Esophagus squamous epithelium (tissue), 5 donors: ENCODE measurements at regions not wholly inside any gene's neighbourhood (a gene's known extent, or its start where the extent isn't known, plus 50 kb on each side); places are given as distances from the start of the nearest gene placed in this dataset.

ENCODE experiments used
- DNase-seq: peaks from one replicate; lab custom pipeline; 2025; lab: John Stamatoyannopoulos, UW
- H3K27ac ChIP-seq, 4 donors: fragments of 200-600 bp; sonication (generic); one replicate each; pipeline ENCODE4 v1.5.1; 2016 to 2019; ENCODE audit warnings: mild to moderate bottlenecking in 1 of 4
- H3K27me3 ChIP-seq, 4 donors: fragments of 200-600 bp; sonication (generic); 1 replicate in 3 of 4; 2 replicates in 1 of 4; pipeline versions ENCODE4 v1.5.1 to v1.6.0; 2017 to 2021; ENCODE audit warnings: antibody characterized with exemption in 1 of 4
- H3K36me3 ChIP-seq, 3 donors: fragments of 200-600 bp; sonication (generic); one replicate each; pipeline ENCODE4 v1.5.1; 2016 to 2019
- H3K4me1 ChIP-seq, 3 donors: fragments of 200-600 bp; sonication (generic); one replicate each; pipeline ENCODE4 v1.5.1; 2017 to 2019
- H3K4me3 ChIP-seq, 4 donors: fragments of 200-600 bp; sonication (generic); 1 replicate in 3 of 4; 2 replicates in 1 of 4; pipeline ENCODE4 v1.5.1; 2016 to 2019; ENCODE audit warnings: mild to moderate bottlenecking in 2 of 4, moderate library complexity in 1 of 4
- H3K9me3 ChIP-seq, 3 donors: fragments of 200-600 bp; sonication (generic); one replicate each; pipeline ENCODE4 v1.5.1; 2016 to 2019
- CTCF ChIP-seq, 6 experiments: fragments of 450-650 bp in 4 of 6; fragments of 200-600 bp in 2 of 6; sonication (generic) in 2 of 6; IDR thresholded peaks; one replicate each; pipeline ENCODE4 v1.5.1; 2016 to 2019; ENCODE audit warnings: antibody characterized with exemption in 6 of 6, mild to moderate bottlenecking in 4 of 6, moderate library complexity in 4 of 6
- POLR2A ChIP-seq, 4 donors: fragments of 450-650 bp; IDR thresholded peaks; one replicate each; pipeline ENCODE4 v1.6.1; 2017; ENCODE audit warnings: antibody characterized with exemption in 4 of 4, mild to moderate bottlenecking in 4 of 4, moderate library complexity in 3 of 4
- WGBS, 2 donors: methylation state at CpG; one replicate each; pipeline ENCODE4 v1.1.5; 2018; 5-methylcytosine and 5-hydroxymethylcytosine counted together
- intact Hi-C: fragments of 100-400 bp; cut with DNase I; formaldehyde crosslinking; loops from one replicate; pipeline ENCODE4 v1.15.0; 2022
- donor health status: DM: yes; HTN: yes; CAD: no.

GRCh38 chr9:1414711-1415131 lies 364.6 kb downstream of the DMRT2 start:
- Histone ChIP-seq H3K36me3 (no peaks in the 10 kb centered on the region), H3K9me3 (no peaks in the 10 kb centered on the region), H3K27ac (no peak overlapping the region), H3K4me3 (no peak overlapping the region), H3K27me3 (no peaks in the 10 kb centered on the region), H3K4me1 (no peaks in the 10 kb centered on the region)
- TF ChIP-seq CTCF (IDR thresholded peaks at IDR 0.05) = no peak
- no peak for TF ChIP-seq POLR2A (IDR thresholded peaks at IDR 0.05)
- intact Hi-C loops = no loop called here
- DNase-seq = no peak
- WGBS, 2 donors = 84 to 92% methylated on average over 2 of the region's 2 CpGs

- WGBS, 2 donors = 46 to 50% methylated on average over 2 of the region's 2 CpGs
- no peaks in the 10 kb centered on the region for H3K27me3 ChIP-seq
- no peak overlapping the region for H3K27ac ChIP-seq
- TF ChIP-seq POLR2A (IDR thresholded peaks at IDR 0.05) = no peak
- no peak for TF ChIP-seq CTCF (IDR thresholded peaks at IDR 0.05)
- H3K36me3 ChIP-seq = no peaks in the 10 kb centered on the region
- no peak overlapping the region for H3K4me3 ChIP-seq
- no peaks in the 10 kb centered on the region for H3K9me3 ChIP-seq
- DNase-seq = no peak
- H3K4me1 ChIP-seq = no peaks in the 10 kb centered on the region
- intact Hi-C loops = no loop called here
These were observed 365.0 kb downstream of the DMRT2 start for GRCh38 chr9:1415146-1415545.

- Histone ChIP-seq H3K36me3 (no peaks in the 10 kb centered on the region), H3K9me3 (no peaks in the 10 kb centered on the region), H3K27ac (no peak overlapping the region), H3K4me3 (no peak overlapping the region), H3K27me3 (no peaks in the 10 kb centered on the region), H3K4me1 (no peaks in the 10 kb centered on the region)
- WGBS, 2 donors = 74 to 82% methylated on average over 4 of the region's 4 CpGs
- no peak for TF ChIP-seq CTCF (IDR thresholded peaks at IDR 0.05)
- TF ChIP-seq POLR2A (IDR thresholded peaks at IDR 0.05) = no peak
- intact Hi-C loops = no loop called here
- DNase-seq = no peak
These were observed 366.1 kb downstream of the DMRT2 start for GRCh38 chr9:1416261-1416660.

GRCh38 chr9:1421436-1421835 lies 371.3 kb downstream of the DMRT2 start:
- TF ChIP-seq POLR2A (IDR thresholded peaks at IDR 0.05) = no peak
- no peak for TF ChIP-seq CTCF (IDR thresholded peaks at IDR 0.05)
- no peaks in the 10 kb centered on the region for H3K27me3 ChIP-seq
- DNase-seq = no peak
- no peak overlapping the region for H3K27ac ChIP-seq
- no peaks in the 10 kb centered on the region for H3K36me3 ChIP-seq
- H3K4me3 ChIP-seq = no peak overlapping the region
- intact Hi-C loops = no loop called here
- H3K4me1 ChIP-seq = no peaks in the 10 kb centered on the region
- 64 to 76% methylated on average over 1 to 4 of the region's 4 CpGs for WGBS, 2 donors
- no peaks in the 10 kb centered on the region for H3K9me3 ChIP-seq

GRCh38 chr9:1427875-1428274 lies 377.7 kb downstream of the DMRT2 start:
- no peaks in the 10 kb centered on the region for H3K9me3 ChIP-seq
- TF ChIP-seq POLR2A (IDR thresholded peaks at IDR 0.05) = no peak
- TF ChIP-seq CTCF (IDR thresholded peaks at IDR 0.05) = no peak
- H3K36me3 ChIP-seq = no peaks in the 10 kb centered on the region
- H3K4me3 ChIP-seq = no peak overlapping the region
- no peaks in the 10 kb centered on the region for H3K4me1 ChIP-seq
- intact Hi-C loops = no loop called here
- H3K27ac ChIP-seq = no peak overlapping the region
- no peaks in the 10 kb centered on the region for H3K27me3 ChIP-seq
- no peak for DNase-seq
- WGBS, 2 donors = 62 to 79% methylated on average over 2 of the region's 2 CpGs
